ENCODE measurements at regions not wholly inside any gene's neighbourhood (a gene's known extent, or its start where the extent isn't known, plus 50 kb on each side); places are given as distances from the start of the nearest gene placed in this dataset.

GRCh38 chr1:238501290-238501689 is 610.6 kb upstream of the ZP4 start:
- no peak for TF ChIP-seq CTCF (tag by site-specific recombination; IDR thresholded peaks at IDR 0.05)
- no peak for TF ChIP-seq ZSCAN18 (tag by site-specific recombination; IDR thresholded peaks at IDR 0.05)
- TF ChIP-seq ZNF121 (tag by site-specific recombination; IDR thresholded peaks at IDR 0.05) = no peak
- no peak for TF ChIP-seq REST (tag by site-specific recombination; IDR thresholded peaks at IDR 0.05)
- TF ChIP-seq ZNF404 (tag by site-specific recombination; IDR thresholded peaks at IDR 0.05) = no peak
- no peak for TF ChIP-seq KLF9 (tag by site-specific recombination; IDR thresholded peaks at IDR 0.05; ENCODE audit: low read depth)
- no peak for TF ChIP-seq ZNF239 (tag by site-specific recombination; IDR thresholded peaks at IDR 0.05)
- no peak for TF ChIP-seq ZNF580 (tag by site-specific recombination; IDR thresholded peaks at IDR 0.05)
- TF ChIP-seq ZEB2 (tag by site-specific recombination; IDR thresholded peaks at IDR 0.05) = no peak
- no peak for TF ChIP-seq YY1 (tag by site-specific recombination; IDR thresholded peaks at IDR 0.05)
- TF ChIP-seq BCL6B (tag by site-specific recombination; IDR thresholded peaks at IDR 0.05) = no peak
